Gastrocnemius medialis (tissue), 4 donors: ENCODE measurements at regions not wholly inside any gene's neighbourhood (a gene's known extent, or its start where the extent isn't known, plus 50 kb on each side); places are given as distances from the start of the nearest gene placed in this dataset.

Experiments used
- CTCF ChIP-seq, 5 experiments: fragments of 450-650 bp in 3 of 5; fragments of 200-600 bp in 2 of 5; sonication (generic) in 2 of 5; IDR thresholded peaks in 4 of 5; conservative IDR thresholded peaks in 1 of 5; 1 replicate in 4 of 5; 2 replicates in 1 of 5; pipeline ENCODE4 v1.5.1; 2016 to 2019; ENCODE audit warnings: antibody characterized with exemption in 5 of 5, mild to moderate bottlenecking in 3 of 5, moderate library complexity in 3 of 5
- POLR2A ChIP-seq, 2 donors: fragments of 450-650 bp; IDR thresholded peaks; one replicate each; pipeline ENCODE4 v1.6.1; 2017; ENCODE audit warnings: antibody characterized with exemption in 2 of 2, mild to moderate bottlenecking in 2 of 2, moderate library complexity in 2 of 2

GRCh38 chr3:127417709-127418559 is 130.1 kb upstream of the PRR20G start:
- TF ChIP-seq CTCF (IDR thresholded peaks at IDR 0.05 in 4 of 5, conservative IDR thresholded peaks at IDR 0.05 in 1 of 5) (no peak), POLR2A (IDR thresholded peaks at IDR 0.05) (no peak)
